HG03064 (cell line): ENCODE measurements at regions not wholly inside any gene's neighbourhood (a gene's known extent, or its start where the extent isn't known, plus 50 kb on each side); places are given as distances from the start of the nearest gene placed in this dataset.
"Not testable (repeated sequence)": the region's sequence is repeated elsewhere in the genome, so short reads cannot be mapped to it uniquely, and the experiment has no call there.

ENCODE experiments used
- ATAC-seq: cut with Tn5 transposase; IDR thresholded peaks from one replicate; pipeline ENCODE4 v1.9.1; 2021; ENCODE audit warnings: low read depth; ENCODE audit not compliant: unreplicated experiment

DNA sequence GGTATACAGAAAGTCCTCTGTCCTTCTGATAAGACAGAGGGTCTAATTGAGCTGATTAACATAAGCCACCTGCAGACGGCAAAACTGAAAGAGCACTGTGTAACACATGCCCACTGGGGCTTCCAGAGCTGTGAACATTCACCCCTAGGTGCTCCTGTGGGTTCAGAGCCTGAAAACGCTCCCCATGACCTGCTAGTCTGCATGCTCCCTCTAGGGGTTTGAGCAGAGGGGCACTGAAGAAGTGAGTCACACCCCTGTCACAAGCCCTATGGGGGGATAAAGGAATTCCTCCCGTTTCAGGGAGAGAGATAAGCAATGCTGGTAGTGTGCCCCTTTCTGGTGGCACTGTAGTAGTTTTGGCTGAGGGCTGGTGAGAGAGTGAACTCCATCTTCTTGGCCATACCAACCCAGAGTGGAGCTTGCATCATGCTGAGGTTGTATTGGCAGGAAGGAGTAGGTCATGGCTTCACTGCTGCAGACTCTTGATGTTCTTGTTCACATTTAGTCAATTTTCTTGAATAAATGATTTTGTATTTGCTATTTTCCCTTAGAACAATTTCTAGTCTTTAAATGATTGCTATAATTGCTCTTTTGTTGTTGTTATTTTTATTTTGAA lies 637.5 kb upstream of the MAN1A1 start:
- ATAC-seq, result no peak

DNA sequence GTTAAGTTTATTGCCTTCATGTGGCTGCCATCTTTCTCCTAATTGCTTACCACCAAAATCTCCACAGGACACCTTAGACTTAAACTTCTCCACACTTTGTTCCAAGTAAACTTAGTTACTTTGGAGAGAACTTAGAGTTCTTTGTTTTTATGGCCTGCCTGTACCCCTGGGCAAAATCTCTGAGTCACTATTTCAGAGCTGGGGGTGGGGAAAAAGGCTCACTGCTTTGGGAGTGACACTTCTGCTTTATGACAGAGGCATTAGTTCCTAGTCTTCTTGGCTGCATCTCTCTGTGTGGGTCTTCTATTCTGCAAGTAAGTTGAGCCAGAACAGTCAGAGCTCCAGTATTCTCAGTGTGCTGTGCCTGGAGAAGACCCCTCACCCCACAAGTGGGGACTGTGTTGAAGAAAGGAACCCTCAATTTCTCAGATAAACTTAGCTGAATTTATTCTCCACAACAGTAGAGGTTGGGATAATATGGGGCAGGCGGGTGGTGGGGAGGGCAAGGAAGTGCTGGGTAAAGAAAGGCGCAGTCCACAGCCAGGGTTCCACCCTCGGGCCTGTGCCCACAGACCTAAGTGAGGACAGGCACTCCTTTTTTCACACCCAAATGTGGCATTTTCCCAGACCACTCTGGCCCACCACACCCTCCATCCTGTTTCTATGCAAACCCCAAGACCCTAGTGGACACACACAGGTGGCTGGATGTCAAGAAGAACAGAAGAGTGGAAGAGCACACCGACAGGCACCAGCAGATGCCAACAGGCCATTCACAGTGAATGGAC lies 636.6 kb upstream of the MAN1A1 start:
- ATAC-seq, result no peak

DNA sequence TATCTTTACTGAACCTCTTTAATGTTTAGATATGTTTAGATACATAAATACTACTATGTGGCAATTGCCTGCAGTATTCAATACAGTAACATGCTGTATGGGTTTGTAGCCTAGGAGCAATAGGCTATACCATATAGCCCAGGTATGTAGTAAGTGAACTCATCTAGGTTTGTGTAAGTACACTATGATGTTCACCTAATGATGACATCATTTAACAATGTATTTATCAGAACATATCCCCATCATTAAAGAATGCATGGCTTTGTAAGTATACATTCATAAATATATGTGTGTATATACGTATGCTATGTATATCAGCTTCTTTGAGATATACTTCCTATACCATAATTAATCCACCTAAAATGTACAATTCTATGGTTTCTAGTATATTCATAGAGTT lies 631.2 kb upstream of the MAN1A1 start:
- ATAC-seq, result no peak

DNA sequence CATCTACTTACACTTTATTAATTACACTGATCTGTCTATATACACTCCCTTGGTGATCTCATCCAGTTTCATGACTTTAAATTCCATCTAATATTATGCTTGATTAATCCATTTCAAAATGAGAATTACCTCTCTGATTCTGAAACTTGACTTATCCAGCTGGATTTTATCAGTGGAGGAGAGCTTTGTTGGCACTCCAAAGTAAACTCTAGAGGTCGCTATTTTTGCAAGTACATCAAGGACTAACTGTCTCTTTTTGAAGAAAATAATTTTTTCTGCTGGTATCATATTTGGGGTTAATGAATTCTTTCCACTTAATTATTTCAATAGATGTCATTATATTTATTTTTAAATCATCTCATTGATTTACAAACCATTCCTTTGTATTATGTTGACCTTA lies 630.3 kb upstream of the MAN1A1 start:
- no peak for ATAC-seq

DNA sequence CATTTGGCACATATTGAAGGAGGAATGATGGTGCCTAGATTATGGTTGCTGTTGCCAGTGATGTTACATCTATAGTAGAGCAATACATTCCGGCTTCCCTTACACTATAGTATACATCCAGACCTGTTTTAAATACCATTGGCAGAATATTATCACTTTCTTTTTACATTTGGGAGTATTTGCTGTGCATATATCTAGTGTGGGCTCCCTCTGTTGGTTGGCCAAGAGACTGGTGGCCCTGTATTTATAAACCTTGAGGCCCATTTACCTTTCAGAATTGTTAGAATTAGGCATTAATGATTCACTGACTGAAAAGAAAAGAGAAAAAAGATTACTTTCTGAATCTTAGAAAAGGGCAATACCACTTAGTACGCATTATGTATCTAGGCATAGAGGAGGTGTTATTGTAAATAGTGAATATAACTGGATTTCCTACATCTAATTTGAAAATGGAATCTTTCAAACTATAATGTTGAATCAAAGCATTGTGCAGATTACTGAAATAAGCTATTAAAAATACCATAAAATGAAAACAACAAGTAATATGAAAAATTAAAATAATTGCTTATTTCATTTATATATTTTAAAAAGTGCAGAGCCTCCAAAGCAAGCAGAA lies 628.8 kb upstream of the MAN1A1 start:
- no peak for ATAC-seq

DNA sequence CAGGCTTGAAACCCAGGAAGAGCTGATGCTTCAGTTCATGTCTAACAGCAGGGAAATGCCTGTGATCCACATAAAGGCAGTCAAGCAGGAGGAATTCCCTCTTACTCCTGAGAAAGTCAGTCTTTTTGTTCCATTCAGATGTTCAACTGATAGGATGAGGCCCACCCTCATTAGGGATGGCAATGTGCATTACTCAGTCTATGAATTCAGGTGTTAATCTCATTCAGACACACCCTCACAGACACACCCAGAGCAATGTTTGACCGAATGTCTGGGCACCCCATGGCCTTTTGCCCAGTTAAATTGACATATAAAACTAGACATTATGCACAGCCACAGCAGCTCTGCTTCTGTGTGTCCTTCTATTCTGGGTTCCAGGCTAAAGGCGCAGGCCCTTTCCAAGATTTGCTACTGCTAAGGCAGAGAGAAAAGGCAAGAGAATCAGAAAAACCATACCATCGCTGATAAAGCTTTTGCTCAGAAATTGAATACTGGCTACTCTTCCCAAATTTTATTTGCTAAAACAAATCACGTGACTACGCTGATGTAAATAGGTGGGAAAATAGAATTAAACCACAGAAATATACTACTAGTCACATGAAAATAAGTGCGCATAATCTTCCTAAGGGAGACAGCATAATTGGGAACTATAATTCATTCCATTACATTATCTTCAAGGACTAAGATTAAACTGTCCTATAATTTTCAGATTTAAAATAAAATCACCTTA lies 625.0 kb upstream of the MAN1A1 start:
- ATAC-seq, result no peak

DNA sequence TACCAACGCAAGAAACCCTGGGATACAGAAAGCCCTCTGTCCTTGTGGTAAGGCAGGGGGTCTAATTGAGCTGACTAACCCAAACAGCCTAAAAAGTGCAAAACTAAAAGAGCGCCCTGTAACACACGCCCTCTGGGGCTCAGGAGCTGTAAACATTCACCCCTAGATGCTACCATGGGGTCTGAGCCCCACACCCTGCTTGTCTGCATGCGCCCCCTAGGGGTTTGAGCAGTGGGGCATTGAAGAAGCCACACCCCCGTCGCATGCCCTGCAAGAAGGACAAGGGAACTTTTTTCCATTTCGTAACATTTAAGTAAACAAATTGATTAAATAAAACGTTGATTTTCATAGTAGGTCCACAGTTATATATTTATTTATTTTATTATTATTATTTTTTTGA lies 616.9 kb upstream of the MAN1A1 start:
- no peak for ATAC-seq

DNA sequence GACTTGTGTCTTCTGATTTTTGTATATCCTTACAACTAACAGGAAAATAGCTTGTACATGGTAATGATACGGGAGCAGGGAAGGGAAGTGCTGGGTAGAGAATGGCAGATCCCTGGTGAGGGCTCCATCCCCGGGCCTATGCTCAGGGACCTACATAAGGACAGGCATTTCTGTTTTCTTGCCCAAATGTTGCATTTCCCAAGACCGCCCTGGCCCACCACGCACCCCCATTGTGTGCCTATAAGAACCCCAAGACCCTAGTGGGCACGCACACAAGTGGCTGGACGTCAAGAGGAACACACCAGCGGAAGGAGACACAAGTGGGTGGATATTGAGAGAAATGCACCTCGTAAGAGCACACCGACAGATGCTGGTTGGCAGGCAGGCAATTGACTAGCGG lies 616.3 kb upstream of the MAN1A1 start:
- ATAC-seq, result no peak

DNA sequence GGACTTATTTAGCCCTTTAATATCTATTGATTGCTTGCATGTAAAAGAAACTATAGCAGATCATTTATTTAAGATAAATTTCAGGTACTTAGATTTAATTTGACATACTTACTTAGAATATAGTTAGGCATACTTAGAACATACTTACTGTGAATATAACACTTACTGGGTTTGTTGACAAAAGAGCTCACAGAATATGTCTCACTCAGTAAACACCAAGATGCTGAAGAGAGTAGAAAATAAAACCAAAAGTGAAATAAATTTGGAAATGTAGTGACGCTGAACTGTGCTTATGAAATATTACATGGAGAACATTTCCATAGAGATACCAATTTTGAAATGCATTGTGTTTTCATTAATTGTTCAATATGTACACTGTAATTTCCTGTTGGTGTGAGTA lies 615.4 kb upstream of the MAN1A1 start:
- ATAC-seq, result no peak

DNA sequence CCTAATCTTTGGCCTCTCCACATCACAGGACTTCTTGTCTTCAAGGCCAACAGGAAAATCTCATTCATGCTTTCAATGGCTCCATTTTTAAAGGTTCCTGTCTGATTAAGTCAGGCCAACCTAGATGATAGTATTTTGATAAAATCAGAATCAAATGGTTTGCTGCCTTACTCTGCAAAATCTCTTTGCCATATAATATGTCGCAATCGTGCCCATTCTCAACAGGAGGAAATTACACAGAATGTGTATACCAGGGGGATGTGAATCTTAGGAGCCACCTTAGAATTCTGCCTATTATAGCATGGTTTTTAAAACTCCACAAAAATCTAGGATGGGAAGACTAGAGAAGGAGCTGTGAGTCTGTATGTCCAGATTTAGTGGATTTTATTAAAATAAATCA lies 612.9 kb upstream of the MAN1A1 start:
- ATAC-seq, result no peak

DNA sequence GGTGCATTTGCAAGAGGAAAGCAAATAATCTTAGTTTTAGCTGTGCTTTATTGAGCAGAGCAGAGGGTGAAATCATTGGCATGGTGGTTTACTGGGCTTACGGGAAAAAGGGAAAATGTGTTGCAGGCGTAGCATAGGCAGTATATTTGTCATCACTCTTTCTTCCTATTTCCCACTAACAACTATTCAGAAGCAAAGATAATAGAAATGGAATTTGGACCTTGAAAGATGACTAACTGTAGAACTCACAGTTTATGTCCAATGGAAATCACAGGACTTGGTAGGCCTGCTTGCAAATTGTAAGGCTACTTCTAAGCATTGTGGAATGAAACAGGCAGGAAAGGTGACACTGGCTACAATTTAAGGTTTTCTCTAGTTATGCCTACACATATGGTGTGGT lies 611.9 kb upstream of the MAN1A1 start:
- ATAC-seq, result no peak

DNA sequence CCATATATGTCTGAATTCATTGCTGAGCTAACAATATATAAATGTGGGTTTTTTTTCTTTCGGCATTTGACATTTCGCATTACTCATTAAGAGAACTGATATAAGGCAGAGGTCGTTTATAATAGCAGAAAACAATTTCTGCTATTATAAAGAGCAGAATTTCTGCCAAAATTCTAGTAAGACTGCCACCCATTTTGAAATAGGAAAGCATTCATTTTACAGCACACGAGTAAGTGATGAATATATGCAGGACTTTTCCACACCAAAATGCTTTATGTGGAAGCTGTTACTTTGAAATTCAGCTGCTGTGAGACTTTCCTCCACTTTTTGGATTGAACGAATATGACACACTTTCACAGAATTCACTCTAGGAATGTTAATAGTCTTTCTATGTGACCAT lies 610.9 kb upstream of the MAN1A1 start:
- no peak for ATAC-seq

DNA sequence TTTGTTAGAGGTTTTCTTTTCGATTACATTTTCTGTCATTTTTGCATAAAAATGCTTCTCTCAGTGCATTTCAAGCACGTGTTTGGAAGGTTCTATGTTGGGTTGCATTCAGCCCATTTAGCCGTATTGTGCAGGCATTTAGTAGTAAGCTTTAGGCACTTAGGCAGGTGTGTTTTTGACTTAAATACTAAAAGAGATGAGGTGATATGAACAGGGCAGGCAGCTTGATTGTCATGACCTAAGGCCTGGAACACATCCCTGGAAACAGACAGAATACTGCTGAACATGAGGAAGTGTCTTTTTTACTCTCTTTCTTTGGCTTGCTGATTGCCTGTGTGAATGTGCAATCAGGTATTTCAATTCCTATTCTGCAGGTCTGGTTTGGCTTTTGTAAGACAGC lies 610.5 kb upstream of the MAN1A1 start:
- no peak for ATAC-seq

DNA sequence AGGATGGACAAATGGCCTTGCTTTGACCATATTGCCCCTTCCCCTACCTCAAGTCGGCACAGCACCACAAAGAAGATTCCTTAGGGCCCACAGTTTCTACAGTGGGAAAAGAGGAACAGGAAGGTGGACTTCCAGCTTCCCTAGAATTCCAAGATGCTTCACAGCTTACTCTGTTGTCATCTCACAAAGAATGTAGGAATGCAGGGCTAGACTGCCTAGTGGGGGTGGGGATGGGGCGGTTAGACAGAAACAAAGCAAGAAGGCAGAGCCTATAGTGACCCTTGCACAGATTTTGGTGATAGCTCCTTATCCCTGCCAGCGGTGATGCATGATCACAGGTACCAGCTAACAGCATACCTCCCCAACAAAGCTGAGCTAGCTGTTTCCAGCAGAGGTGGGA lies 607.6 kb upstream of the MAN1A1 start:
- ATAC-seq, result no peak

DNA sequence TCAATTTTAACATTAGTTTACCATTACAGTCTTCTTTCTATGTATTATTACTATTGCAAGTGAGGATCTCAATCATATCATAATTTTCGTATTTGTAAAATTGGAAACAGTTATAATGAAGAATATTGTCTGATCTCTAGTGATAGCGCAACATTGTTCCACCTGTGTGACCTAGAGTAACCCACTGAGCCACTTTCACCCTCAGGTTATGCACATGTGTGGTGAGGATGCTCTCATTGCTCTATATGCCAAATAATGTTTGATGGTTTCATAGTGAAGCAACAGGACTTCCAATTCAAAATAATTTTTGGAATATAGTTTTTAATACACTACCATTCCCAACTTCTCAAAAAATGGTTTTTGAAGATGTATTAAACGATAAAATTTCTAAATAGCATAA lies 603.1 kb upstream of the MAN1A1 start:
- ATAC-seq, result no peak

DNA sequence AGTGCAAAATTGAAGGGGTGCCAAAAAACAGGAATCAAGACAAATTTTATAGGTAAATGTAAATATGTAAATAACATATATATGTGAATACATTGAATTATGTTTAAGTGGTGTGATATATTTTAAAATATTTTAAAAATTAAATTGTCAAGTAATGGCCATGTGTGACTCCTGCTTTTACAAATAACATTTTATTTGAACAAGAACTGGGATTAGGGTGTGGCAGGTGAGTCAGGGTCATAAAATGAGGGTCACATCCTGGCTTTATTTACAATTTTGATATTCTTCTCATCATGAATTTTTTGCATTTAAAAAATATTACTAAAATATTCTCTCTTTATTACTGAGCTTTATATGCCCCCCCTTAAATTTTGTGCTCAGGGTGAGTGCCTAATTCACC lies 601.1 kb upstream of the MAN1A1 start:
- ATAC-seq, result no peak

DNA sequence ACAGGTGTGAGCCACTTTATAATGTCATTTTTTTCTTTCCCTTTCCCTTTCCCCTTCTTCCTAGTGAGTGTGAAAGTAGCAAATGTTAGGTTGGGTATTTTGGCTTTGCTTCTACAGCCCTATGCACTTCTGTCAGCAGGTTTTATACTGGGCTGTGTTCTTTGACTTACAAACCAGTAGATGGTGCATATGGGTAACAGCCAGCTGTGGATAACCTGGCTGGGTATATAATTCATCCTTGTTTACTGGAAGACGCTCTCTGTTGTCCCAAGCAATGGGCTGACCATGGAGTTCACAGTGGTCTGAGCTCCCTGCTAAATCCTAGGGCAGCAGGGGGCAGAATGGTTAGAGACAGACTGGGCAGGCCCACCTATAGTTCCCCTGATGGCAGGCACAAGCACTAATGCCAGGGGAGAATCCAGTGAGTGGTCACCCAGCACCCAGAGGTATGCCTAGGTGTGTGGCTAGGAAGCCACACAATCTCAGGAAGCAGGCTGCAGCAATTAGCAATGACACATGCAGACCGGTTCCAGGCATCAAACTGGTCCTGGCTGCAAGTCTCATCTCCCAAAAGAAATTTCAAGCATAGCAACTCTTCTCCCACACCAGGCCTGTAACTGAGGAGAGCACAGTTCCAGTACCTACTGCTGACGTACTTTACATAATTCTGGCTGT lies 592.7 kb upstream of the MAN1A1 start:
- ATAC-seq, result no peak

DNA sequence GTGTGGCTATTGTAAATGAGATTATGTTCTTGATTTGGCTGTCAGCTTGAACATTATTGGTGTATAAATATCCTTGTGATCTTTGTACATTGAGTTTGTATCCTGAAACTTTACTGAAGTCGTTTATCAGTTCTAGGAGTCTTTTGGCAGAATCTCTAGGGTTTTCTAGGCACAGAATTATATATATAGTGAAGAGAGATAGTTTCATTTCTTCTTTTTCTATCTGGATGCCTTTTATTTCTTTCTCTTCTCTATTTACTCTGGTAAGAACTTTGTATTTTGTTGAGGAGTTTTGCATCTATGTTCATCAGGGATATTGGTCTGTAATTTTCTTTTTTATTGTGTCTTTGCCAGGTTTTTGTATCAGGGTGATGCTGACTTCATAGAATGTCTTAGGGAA lies 589.2 kb upstream of the MAN1A1 start:
- no peak for ATAC-seq

DNA sequence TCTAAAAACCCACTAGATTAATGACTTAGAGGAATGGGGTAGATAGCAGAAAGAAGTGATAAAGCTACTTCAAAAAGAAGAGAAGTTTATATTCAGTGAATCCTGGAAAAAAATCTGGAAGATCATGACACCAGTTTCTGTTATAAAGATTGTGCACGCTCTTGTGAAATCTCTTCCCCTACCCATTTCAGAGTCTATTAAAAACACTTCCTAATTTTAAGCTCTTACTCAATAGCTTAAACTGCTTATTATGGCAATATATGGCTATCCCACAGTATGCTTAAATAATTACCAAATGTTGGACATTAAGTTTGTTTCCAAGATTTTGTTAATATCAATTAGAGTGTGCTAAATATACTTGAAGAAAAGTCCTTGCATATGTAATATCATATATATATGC lies 585.3 kb upstream of the MAN1A1 start:
- ATAC-seq, result no peak

DNA sequence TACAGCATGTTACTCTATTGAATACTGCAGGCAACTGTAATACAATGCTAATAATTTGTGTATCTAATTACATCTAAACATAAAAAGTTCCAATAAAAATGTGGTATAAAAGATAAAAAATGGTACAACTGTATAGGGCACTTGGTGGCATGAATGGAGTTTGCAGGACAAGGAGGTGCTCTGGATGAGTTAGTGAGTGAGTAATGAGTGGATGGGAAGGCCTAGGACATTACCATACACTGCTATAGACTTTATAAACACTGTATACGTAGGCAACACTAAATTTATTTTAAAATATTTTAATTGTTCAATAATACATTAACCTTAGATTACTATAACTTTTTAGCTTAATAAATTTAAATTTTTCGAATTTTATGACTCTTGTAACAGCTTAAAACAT lies 579.6 kb upstream of the MAN1A1 start:
- ATAC-seq, result no peak

DNA sequence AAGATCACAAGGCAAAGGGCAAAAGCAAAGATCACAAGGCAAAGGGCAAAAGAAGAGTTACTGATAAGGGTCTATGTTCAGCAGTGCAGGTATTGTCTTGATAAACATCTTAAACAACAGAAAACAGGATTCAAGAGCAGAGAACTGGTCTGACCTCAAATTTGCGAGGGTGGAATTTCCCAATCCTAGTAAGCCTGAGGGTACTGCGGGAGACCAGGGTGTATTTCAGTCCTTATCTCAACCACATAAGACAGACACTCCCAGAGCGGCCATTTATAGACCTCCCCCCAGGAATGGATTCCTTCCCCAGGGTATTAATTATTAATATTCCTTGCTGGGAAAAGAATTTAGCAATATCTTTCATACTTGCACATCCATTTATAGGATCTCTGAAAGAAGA lies 575.3 kb upstream of the MAN1A1 start:
- not testable (repeated sequence) for ATAC-seq
